Heart left ventricle (tissue), 16 donors: ENCODE measurements at regions not wholly inside any gene's neighbourhood (a gene's known extent, or its start where the extent isn't known, plus 50 kb on each side); places are given as distances from the start of the nearest gene placed in this dataset.

Experiments used
- ATAC-seq, 4 donors: fragments of 200-7000 bp; cut with Tn5 transposase; one replicate each; pipeline ENCODE4 v1.9.1; 2020 to 2022; ENCODE audit warnings: moderate library complexity in 4 of 4, mild to moderate bottlenecking in 3 of 4, moderate number of reproducible peaks in 1 of 4
- DNase-seq, 5 donors: peaks; one replicate each; pipeline ENCODE4 v3.0.0-alpha.2; 2020
- H3K27ac ChIP-seq, 12 donors: fragments of 200-600 bp; sonication (generic) in 4 of 12; one replicate each; pipeline versions ENCODE4 v1.5.0 to v1.8.0; 2016 to 2022; ENCODE audit warnings: mild to moderate bottlenecking in 2 of 12
- H3K27me3 ChIP-seq, 9 donors: fragments of 200-600 bp; sonication (generic) in 2 of 9; one replicate each; pipeline versions ENCODE4 v1.5.1 to v1.8.0; 2016 to 2022; ENCODE audit warnings: mild to moderate bottlenecking in 3 of 9
- H3K36me3 ChIP-seq, 9 donors: fragments of 200-600 bp; sonication (generic) in 2 of 9; one replicate each; pipeline versions ENCODE4 v1.5.0 to v1.8.0; 2018 to 2022; ENCODE audit warnings: mild to moderate bottlenecking in 2 of 9
- H3K4me1 ChIP-seq, 12 donors: fragments of 200-600 bp; sonication (generic) in 4 of 12; one replicate each; pipeline versions ENCODE4 v1.5.0 to v1.8.0; 2016 to 2022; ENCODE audit warnings: mild to moderate bottlenecking in 3 of 12
- H3K4me3 ChIP-seq, 12 donors: fragments of 200-600 bp; sonication (generic) in 4 of 12; one replicate each; pipeline versions ENCODE4 v1.5.0 to v1.8.0; 2017 to 2022; ENCODE audit warnings: mild to moderate bottlenecking in 9 of 12, moderate library complexity in 4 of 12
- H3K9me3 ChIP-seq, 12 donors: fragments of 200-600 bp; sonication (generic) in 4 of 12; one replicate each; pipeline versions ENCODE4 v1.5.0 to v1.8.0; 2016 to 2022; ENCODE audit warnings: mild to moderate bottlenecking in 1 of 12
- CTCF ChIP-seq, 12 donors: fragments of 200-600 bp; sonication (generic) in 4 of 12; IDR thresholded peaks; one replicate each; pipeline versions ENCODE4 v1.5.0 to v1.8.0; 2018 to 2022; ENCODE audit warnings: antibody characterized with exemption in 12 of 12, mild to moderate bottlenecking in 5 of 12
- POLR2A ChIP-seq, 2 donors: fragments of 450-650 bp; IDR thresholded peaks; one replicate each; pipeline ENCODE4 v1.6.1; 2017; ENCODE audit warnings: antibody characterized with exemption in 2 of 2, mild to moderate bottlenecking in 2 of 2, moderate library complexity in 2 of 2
- whole genome bisulfite sequencing, 4 donors: extraction: QIAGEN DNeasy Blood & Tissue Kit in 2 of 4; methylation state at CpG; one replicate each; pipeline versions ENCODE4 v1.1.5 to v1.1.7; 2013 to 2018; 5-methylcytosine and 5-hydroxymethylcytosine counted together
- intact Hi-C, 10 donors: fragments of 100-400 bp; cut with DNase I; formaldehyde crosslinking; loops; one replicate each; pipeline versions ENCODE4 v1.11.1 to v1.14.2; 2022
- donor health status: ischemic (EF 13 %, LVEDD 7.1; RV severe dilation, severe dysfunction).
- donor health status: healthy with polysubstance abuse.
- donor health status: DM: no; HTN: yes; CAD: no.
- donor health status: DM: no; HTN: no; CAD: no.
- donor health status: ischemic (EF 25% LVEDD 6.9; RV normal size, moderate dysfunction).
- donor health status: ischemic (EF 25% LVEDD 5.7; RV mildly dilated, moderate dysfunction).
- donor health status: healthy.
- donor health status: DM: yes; HTN: yes; CAD: no.
- donor health status: ischemic (EF 35%, LVEDD 5.7; RV mildly dilated, moderate dysfunction).
- donor health status: nonischemic (EF 11% LVEDD 7.7; RV severe dilation, severe dysfunction).
- donor health status: DM: yes; HTN: yes; CAD: no.
- donor health status: PGD.
- donor health status: ischemic (EF 29% LVEDD 5.4; RV normal size, mild dysfunction).
- donor health status: nonischemic (EF 23%, LVEDD 6.1; RV moderate dilation, normal function).

GRCh38 chr6:132244744-132245143 lies 156.5 kb downstream of the MOXD1 start:
- Histone ChIP-seq H3K4me1 (no peaks in the 10 kb centered on the region), H3K4me3 (no peak overlapping the region), H3K27me3 (no peaks in the 10 kb centered on the region), H3K36me3 (no peaks in the 10 kb centered on the region), H3K9me3 (no peaks in the 10 kb centered on the region), H3K27ac (no peak overlapping the region)
- intact Hi-C loops, result no loop called here
- ATAC-seq (no peak), DNase-seq (no peak)
- TF ChIP-seq CTCF (IDR thresholded peaks at IDR 0.05), result no peak
- 92 to 96% (median 94%) methylated on average over 3 of the region's 3 CpGs for WGBS, 4 donors

- no peak overlapping the region for H3K4me3 ChIP-seq
- no peak overlapping the region for H3K27ac ChIP-seq
- intact Hi-C loops, result no loop called here
- no peaks in the 10 kb centered on the region for H3K27me3 ChIP-seq
- no peaks in the 10 kb centered on the region for H3K4me1 ChIP-seq
- DNase-seq, result no peak
- no peaks in the 10 kb centered on the region for H3K36me3 ChIP-seq
- no peak for TF ChIP-seq CTCF (IDR thresholded peaks at IDR 0.05)
- no peak for TF ChIP-seq POLR2A (IDR thresholded peaks at IDR 0.05)
- H3K9me3 ChIP-seq, result no peaks in the 10 kb centered on the region
- no peak for ATAC-seq
- 13 to 23% (median 21%) methylated on average over 3 of the region's 3 CpGs for WGBS, 4 donors
These were observed 164.5 kb downstream of the MOXD1 start for GRCh38 chr6:132236744-132237143.

- Histone ChIP-seq H3K4me3 (no peak overlapping the region), H3K27me3 (no peaks in the 10 kb centered on the region)
These were observed 165.0 kb downstream of the MOXD1 start for GRCh38 chr6:132236281-132236680.

GRCh38 chr6:132235596-132236280 lies 165.5 kb downstream of the MOXD1 start:
- DNase-seq (no peak), ATAC-seq (no peak)
- Histone ChIP-seq H3K36me3 (no peaks in the 10 kb centered on the region), H3K27me3 (no peaks in the 10 kb centered on the region), H3K4me3 (no peak overlapping the region), H3K9me3 (no peaks in the 10 kb centered on the region), H3K4me1 (peaks cover 0 to 5% (median 0%) of the 10 kb centered on the region in 12 donors), H3K27ac (no peak overlapping the region)
- intact Hi-C loops, result no loop called here
- 53 to 77% (median 69%) methylated on average over 2 of the region's 2 CpGs for WGBS, 4 donors
- TF ChIP-seq POLR2A (IDR thresholded peaks at IDR 0.05), result no peak
- no peak for TF ChIP-seq CTCF (IDR thresholded peaks at IDR 0.05)

More at GRCh38 chr6:132236281-132236680, 165.0 kb downstream of the MOXD1 start:
- WGBS, 4 donors, result 61 to 77% (median 71%) methylated on average over 1 of the region's 1 CpG
- no peaks in the 10 kb centered on the region for H3K9me3 ChIP-seq
- peaks cover 0 to 3% (median 0%) of the 10 kb centered on the region in 12 donors for H3K4me1 ChIP-seq
- TF ChIP-seq POLR2A (IDR thresholded peaks at IDR 0.05) (no peak), CTCF (IDR thresholded peaks at IDR 0.05) (no peak)
- ATAC-seq (no peak), DNase-seq (no peak)
- intact Hi-C loops, result no loop called here
- no peaks in the 10 kb centered on the region for H3K36me3 ChIP-seq
- no peak overlapping the region for H3K27ac ChIP-seq
